GM18502 (cell line): ENCODE measurements at regions not wholly inside any gene's neighbourhood (a gene's known extent, or its start where the extent isn't known, plus 50 kb on each side); places are given as distances from the start of the nearest gene placed in this dataset.
"Not testable (repeated sequence)": the region's sequence is repeated elsewhere in the genome, so short reads cannot be mapped to it uniquely, and the experiment has no call there.

Experiments
- ATAC-seq: cut with Tn5 transposase; IDR thresholded peaks from one replicate; pipeline ENCODE4 v1.9.1; 2021; ENCODE audit warnings: mild to moderate bottlenecking; ENCODE audit not compliant: unreplicated experiment, poor library complexity

DNA sequence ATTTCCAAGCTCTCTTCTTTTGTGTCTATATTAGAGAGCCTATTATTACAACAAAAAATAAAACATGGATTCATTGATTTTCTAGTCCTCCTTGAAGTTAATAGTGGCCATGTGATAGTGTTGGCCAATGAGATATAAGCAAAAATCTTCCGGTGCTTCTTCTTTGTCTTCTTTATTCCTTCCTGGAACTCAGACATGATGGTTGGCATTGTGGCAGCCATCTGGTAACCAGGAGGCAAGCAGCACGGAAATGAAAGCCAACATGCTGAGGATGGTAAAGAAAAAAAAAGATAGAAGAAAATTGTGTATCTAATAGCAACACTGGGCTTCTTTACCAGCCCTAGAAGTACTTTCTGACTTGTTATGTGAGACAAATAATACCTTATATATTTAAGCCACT lies 50.8 kb upstream of the SEL1L start:
- no peak for ATAC-seq

DNA sequence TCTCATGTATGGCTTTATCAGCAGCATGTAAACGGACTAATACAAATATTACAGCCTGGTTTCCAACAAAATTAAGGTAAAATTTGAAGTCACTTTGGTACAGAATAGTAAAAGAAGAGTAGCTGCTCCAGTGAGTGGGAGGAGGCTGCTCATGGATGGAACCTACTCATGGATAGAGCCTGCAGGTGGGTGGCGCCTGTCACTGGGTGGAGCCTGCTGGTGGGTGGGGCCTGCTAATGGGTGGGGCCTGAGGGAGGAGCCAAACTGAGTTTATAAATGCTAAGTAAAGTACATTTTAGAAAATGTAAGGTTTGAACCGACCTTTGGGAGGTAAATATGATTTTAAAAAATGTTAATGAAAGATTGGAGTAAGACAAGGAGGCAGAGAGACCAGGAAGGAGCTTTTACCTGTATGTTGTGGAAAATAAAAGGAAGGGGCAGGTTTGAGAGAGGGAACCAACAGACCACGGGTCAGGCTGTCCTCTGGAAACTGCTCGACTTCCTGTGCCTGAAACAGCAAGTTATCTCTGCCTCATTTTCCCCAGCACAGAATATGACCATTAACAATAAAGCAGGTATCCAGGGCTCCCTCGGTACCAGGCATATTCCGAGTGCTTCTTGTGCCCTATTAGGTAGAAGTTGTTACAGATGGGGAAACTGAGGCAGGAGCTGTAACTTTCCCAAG lies 55.9 kb upstream of the SEL1L start:
- ATAC-seq = no peak

DNA sequence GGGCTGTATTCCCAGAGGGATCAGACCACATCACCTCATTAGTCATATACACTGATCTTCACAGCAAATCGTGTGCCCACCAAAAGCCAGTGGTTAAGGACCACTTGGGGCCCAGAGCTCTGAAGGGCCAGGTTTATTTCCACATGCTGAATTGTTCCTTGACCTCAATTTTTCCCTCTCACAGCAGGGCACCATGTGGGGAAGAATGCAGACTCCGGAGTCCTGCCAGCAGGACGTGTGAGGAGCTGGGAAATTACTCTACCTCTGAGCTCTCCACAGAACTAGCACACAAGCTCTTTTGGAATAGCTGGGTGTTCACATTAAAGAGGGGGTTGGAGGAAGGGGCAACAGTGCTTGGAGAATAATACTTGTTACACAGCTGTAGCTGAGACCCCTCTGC lies 57.6 kb upstream of the SEL1L start:
- no peak for ATAC-seq

DNA sequence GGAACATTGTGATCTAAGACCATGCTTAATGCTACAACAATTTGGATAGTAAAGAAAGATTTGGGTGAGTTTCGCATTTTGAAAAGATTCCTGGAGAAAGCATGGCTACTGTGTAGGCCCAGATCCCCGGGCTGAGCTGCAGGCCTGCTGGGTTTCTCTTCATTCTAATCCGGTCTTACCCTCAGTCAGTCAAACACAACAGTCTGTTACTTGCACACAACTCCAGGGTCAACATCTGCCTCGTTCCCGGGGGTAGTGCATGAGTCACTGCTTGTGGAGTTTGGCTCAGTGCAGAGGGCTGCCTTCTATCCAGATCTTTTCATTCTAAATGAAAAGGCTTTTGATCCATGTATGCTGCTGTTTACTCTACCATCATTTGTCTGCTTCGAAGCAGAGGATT lies 60.4 kb upstream of the SEL1L start:
- ATAC-seq = no peak

DNA sequence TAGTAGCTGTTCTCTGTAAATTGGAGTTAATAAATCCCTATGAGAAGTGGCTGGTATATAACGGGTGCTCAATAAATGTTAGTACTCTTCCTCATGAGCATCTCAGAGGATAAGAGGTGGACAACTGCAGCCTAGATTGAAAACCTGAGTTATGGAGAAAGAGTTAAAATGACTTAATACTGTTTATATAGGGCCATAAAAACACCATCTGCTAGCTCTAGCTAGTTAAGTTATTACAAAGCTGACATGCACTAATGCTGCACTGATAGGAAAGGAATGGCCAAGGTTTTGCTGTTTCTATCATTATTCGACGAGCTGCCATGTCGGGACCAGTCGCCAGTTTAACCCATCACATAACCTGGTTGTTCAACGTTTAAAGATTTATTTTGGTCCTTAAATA lies 72.0 kb upstream of the SEL1L start:
- no peak for ATAC-seq

DNA sequence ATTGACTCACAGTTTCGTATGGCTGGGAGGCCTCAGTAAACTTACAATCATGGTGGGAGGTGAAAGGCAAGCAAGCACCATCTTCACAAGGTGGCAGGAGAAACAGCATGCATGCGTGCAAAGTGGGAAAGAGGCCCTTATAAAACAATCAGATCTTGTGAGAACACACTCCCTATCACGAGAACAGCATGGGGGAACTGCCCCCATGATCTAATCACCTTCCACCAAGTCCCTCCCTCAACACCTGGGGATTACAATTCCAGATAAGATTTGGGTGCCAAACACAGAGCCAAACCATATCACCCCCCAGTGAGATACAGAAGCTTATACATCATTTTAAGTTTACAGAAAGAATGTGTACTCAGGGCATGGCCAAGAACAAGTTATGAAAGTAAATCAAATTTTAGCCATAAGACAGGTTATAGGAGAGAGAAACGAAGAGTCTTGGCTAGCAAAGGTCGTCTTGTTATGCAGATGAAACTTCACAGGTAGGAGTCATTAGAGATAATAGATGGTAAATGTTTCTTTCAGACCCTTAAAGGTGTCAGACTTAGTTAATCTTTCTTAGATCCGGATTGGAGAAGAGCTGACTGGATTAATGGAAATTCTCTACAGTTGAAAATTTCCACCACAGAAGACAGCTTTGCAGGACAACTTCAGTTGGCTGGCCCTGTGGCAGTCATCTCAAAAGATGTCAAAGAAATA lies 79.8 kb upstream of the SEL1L start:
- ATAC-seq = no peak

DNA sequence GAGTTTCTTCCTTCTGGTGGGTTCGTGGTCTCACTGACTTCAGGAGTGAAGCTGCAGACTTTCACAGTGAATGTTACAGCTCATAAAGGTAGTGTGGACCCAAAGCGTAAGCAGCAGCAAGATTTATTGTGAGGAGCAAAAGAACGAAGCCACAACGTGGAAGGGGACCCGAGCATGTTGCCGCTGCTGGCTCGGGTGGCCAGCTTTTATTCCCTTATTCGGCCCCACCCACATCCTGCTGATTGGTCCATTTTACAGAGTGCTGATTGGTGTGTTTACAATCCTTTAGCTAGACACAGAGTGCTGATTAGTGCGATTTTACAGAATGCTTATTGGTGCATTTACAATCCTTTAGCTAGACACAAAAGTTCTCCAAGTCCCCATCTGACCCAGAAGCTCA lies 80.6 kb upstream of the SEL1L start:
- ATAC-seq = not testable (repeated sequence)

DNA sequence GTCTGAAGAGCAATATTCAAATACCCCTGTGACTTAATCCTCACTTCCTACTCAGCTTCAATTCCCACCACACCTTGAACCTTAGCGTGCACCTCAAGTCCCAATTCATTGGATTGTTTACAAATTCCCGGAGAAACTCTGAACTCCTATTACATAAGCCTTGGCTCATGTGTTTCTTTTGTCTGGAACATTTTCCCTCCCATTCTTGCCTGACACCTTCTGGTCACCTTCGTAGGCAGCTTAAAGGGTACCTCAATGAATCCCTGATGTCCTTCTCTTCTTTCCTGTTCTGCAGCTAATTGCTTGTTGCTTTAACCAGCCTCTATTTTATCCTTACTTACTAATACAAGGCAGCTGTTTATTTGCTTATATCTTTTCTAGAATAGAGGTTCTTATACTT lies 85.0 kb upstream of the SEL1L start:
- no peak for ATAC-seq

DNA sequence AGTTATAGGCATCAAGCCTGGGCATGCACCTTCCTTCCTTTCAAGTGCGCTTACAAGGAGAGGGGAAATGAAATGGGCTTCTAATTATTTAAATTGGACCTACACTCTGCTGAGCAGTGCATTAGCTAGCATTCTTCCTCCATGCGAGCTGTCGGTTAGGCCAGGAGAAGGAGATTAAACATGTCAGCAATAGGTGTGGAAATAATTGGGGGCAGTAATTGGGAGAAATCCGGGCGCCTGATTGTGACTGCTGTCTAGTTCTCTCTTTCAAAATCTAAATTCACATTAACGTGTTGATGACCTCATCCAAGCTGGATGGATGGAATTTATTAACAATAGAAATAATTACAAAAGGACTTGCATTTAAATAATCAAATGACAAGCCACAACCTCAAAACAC lies 86.2 kb upstream of the SEL1L start:
- ATAC-seq = no peak

DNA sequence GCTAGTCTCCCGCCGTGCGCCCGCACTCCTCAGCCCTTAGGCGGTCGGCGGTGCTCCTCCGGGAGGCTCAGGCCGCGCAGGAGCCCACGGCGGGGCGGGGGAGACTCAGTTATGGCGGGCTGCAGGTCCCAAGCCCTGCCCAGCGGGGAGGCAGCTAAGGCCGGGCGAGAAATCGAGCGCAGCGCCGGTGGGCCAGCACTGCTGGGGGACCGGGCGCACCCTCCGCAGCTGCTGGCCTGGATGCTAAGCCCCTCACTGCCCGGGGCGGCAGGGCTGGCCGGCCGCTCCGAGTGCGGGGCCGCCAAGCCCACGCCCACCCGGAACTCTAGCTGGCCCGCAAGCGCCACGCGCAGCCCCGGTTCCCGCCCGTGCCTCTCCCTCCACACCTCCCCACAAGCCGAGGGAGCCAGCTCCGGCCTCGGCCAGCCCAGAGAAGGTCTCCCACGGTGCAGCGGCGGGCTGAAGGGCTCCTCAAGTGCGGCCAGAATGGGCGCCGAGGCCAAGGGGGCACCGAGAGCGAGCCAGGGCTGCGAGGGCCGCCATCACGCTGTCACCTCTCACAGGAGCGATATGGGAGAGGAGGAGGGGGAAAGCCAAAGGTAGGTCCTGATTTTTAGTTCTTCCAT lies 90.2 kb upstream of the SEL1L start:
- ATAC-seq = not testable (repeated sequence)

DNA sequence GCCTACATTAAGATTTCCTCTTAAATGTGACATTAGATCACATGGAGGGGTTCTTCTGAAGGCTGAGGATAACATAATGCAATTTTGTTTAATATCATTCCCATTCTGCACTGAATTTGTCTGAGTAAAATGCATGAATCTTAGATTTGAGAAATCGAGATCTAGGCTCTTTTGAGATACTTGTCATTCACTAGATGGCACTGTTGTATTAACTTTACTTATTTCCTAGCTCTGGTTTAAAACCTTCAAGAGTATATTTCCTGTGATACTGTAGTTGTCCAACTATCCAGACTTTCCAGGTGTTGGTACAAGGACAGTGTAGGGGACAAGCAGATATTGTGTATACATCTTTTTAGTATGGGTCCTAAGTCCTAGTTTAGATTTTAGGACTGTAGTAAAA lies 91.7 kb upstream of the SEL1L start:
- ATAC-seq = no peak

DNA sequence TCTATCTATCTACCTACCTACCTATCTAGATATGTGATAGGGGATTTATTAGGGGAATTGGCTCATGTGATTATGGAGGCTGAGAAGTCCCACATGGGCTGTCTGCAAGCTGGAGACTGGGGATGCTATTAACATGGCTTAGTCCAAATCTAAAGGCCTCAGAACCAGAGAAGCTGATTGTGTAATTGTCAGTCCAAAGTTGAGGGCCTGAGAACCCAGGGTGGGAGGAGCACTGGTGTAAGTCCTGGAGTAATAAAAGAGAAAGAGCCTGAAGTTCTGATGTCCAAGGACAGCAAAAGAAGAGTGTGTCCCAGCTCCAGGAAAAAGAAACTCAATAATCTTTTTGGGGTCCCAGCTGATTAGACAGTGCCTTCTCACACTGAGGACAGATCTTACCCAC lies 98.5 kb upstream of the SEL1L start:
- no peak for ATAC-seq

DNA sequence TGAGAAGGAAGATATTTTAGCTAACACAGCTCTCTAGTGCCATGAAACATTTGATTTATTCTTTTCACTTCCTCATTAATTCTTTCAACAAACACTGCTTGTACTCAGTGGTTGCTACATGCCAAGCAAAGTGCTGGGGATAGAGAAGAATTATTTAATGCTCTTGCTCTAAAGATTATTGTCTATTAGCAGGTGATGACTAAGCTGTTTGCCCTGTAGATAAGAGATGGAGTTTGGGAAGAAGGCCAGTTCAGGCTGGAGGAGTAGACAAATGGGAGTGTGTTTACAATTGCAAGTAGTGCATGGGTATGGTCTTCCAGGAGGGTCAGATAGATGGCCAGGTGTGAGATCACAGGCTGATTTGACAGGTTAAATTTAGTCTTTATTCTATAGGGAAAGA lies 99.8 kb upstream of the SEL1L start:
- ATAC-seq = no peak

DNA sequence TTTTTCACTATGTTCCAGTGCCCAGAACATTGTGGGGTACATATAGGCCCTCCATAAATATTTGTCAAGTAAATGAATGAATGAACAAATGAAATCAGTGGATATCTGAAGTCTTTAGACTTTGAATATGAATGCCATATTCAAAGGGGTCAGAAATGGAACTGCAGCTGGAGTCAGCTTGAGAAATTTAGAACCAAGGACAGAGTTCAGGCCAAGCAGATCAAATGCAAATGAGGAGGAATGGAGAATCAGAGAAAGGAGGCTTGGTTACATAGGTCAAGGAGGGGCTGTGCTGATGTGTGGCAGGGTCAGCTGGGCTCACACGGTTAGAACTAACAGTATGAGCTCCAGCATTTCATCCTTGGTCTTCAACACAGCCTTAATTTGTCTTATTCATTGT lies 104.0 kb upstream of the SEL1L start:
- no peak for ATAC-seq

DNA sequence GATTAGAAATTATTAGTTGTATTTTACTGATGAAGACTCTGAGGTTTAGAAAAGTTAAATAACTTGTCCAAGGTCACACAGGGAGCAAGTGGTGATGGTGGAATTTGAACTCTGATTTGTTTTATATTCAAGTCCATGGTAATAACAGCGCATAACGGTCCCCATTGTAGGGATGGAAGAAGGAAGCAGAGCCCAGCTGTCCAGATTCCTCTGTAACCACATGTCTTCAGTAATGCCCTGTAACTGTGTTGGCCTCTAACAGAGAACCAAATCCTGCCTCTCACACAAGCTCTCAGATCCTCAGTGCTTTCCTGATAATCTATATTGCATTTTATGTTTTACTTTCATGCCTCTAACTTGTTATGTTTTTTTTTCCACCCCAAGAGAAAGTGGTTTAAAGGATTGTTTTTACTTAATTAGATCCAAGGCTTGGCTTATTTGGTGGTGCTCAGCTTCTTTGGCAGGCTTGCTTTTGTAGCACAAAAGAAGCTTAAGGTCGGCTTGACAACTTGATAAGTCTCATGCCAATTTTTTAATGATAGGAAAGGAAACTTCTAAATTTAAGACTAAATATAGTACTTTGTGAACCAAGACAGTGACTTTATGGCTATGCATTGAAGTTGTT lies 105.1 kb upstream of the SEL1L start:
- no peak for ATAC-seq

DNA sequence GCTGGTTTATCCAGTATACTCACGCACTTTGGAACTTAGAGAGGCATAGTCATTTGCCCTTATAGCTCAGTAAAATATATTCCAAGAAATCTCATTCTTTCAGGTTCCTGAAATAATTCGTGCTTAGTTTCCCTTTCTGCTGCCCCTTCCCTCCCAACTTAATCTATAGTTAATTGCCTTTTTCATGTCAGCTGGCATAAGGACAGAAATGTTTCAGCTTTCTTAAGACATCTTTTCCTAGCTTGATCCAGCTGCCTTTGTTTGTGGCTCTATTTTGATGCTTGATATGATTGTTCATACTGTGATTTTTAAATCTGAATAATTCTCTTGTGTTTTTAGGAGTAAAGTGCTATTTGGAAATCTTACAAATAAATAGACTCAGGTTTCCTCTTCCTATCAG lies 120.0 kb upstream of the SEL1L start:
- no peak for ATAC-seq

DNA sequence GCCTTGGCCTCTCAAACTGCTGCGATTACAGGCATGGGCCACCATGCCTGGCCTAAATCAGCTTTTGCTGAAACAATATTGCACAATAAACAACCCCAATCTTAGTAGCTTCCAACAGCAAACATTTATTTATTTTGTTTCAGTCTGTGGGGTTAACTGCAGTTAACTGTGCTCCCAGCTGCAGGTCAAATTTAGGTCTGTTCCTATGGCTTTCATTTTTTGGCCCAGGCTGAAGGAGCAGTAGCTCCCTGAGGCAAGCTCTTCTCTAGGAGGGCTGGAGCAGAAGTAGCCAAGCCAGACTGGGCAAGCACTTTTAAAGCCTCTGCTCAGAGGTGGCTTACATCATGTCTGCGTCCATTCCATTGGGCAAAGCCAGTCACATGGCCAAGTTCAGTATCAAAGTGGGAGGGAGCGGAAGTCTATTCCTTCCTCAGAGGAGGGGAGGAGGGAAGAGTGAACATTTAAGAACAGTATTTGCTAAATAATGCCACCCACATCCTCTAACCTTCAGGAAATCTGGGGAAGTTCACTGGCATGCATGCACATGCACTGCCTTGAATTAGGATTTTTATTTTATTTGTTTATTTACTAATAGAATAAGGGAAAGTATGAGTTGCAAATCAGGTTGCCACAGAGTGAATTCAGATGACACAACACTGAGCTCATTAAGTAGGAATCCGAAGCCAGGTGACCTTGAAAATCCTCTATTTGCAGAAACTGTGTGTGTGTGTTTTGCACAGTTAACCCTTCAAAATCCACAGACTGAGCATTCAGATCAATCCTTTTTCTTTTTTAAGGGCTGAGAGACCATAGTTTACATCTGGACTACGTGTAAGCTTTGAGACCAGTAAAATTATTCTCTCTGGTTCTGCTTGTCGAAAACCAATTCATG lies 122.0 kb upstream of the SEL1L start:
- no peak for ATAC-seq

DNA sequence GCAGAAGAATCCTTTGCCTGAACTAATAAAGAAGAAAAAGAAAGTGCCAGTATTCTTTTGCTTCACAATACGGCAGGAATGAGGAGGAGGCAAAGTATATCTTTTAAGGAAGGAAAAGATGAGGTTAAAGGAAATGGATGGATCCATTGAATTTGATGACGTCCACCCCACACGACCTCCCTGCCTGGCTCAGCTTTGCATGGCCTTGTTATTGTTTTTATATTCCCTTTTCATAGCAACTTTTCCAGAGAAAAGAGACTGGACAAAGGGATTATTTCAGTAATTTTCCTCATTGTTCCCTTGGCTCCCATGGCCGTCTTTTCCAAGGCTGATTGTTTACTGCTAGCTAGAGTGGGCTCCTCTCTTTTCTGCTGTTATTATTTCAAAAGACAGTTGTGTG lies 123.2 kb upstream of the SEL1L start:
- no peak for ATAC-seq

DNA sequence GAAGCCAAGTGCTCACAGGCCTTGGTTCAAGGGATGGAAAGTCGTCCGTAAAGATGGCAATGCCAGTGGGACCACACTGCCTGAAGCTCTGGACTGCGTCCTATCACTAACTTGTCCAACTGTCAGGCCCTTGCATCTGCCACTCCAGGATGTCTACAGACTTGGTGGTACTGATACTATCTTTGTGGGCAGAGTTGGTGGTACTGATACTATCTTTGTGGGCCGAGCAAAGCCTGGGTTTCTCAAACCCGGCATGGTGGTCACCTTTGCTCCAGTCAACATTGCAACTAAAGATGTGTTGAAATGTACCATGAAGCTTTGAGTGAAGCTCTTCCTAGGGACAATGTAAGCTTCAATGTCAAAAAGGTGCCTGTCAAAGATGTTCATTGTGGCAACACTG lies 128.4 kb upstream of the SEL1L start:
- ATAC-seq = no peak

DNA sequence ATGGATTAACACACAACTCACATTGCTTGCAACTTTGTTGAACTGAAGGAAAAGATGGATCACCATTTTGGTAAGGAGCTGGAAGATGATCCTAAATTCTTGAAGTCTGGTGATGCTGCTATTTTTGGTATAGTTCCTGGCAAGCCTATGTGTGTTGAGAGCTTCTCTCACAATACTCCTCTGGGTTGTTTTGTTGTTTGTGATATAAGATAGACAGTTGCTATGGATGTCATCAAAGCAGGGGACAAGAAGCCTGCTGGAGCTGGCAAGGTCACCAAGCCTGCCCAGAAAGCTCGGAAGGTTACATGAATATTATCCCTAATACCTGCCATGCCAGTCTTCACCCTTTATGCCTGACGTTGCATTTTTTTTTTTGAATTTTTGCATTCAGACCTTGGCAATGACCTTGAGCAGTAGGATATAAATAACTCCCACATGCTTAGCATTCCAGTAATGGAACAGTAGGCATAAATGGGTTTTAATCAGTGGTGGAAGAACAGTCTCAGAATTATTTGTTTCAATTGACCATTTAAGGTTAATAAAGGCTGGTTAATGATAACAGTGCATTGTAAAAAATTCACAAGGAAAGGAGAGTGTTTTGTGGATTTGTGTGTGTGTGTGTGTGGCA lies 129.0 kb upstream of the SEL1L start:
- ATAC-seq = no peak
